Stimulated activated effector memory CD8-positive, alpha-beta T cell treated with anti-CD3 and anti-CD28 coated beads, Interleukin-12 subunit alpha, Interleukin-12 subunit beta, amount 100 ng/mL, for 72 hours (primary cell): ENCODE measurements at regions not wholly inside any gene's neighbourhood (a gene's known extent, or its start where the extent isn't known, plus 50 kb on each side); places are given as distances from the start of the nearest gene placed in this dataset.

Source experiments
- ATAC-seq: fragments of 150-1000 bp; cut with Tn5 transposase; 2 replicates; pipeline ENCODE4 v1.10.0; 2021
- DNase-seq, 2 donors: peaks; one replicate each; pipeline ENCODE4 v3.0.0; 2021 to 2022; ENCODE audit warnings: low spot score in 2 of 2
- H3K27ac Mint-ChIP-seq: one replicate; pipeline ENCODE4 v1.8.0; 2022; ENCODE audit warnings: mild to moderate bottlenecking, mixed read lengths
- H3K36me3 Mint-ChIP-seq: one replicate; pipeline ENCODE4 v1.8.0; 2022; ENCODE audit warnings: mild to moderate bottlenecking, mixed read lengths
- H3K4me1 Mint-ChIP-seq: one replicate; pipeline ENCODE4 v1.8.0; 2022; ENCODE audit warnings: mixed read lengths
- H3K4me3 Mint-ChIP-seq: one replicate; pipeline ENCODE4 v1.8.0; 2022; ENCODE audit warnings: mild to moderate bottlenecking, mixed read lengths
- H3K9me3 Mint-ChIP-seq: one replicate; pipeline ENCODE4 v1.8.0; 2022; ENCODE audit warnings: mixed read lengths

- DNase-seq, result no peak
- no peaks in the 10 kb centered on the region for H3K4me1 Mint-ChIP-seq
- no peak overlapping the region for H3K4me3 Mint-ChIP-seq
- H3K27ac Mint-ChIP-seq, result no peak overlapping the region
- H3K36me3 Mint-ChIP-seq, result no peaks in the 10 kb centered on the region
- H3K9me3 Mint-ChIP-seq, result no peaks in the 10 kb centered on the region
- no peak for ATAC-seq
Measured at GRCh38 chr4:165602621-165603020, 223.8 kb downstream of the CPE start.

DNA sequence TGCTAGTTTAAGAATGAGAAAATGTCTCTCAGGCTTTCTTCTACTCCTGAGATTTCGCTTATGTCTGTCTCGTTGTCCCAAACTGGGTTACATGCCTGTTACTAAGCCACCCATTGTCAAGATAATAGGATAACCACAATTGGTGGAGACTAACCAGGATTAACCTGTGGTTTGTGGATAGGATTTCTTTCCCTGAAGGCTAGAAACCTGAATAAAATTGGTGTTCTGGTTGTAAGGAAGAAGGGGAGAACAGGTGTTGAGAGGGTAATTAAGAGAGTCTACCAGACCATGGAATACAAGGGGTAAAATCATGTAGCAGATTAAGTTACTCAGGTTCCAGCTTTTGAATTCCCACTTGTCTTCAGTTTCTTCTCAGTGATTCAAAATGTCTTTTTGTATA lies 225.4 kb downstream of the CPE start:
- Mint-ChIP-seq H3K27ac (no peak overlapping the region), H3K9me3 (no peaks in the 10 kb centered on the region), H3K36me3 (no peaks in the 10 kb centered on the region), H3K4me1 (no peaks in the 10 kb centered on the region), H3K4me3 (no peak overlapping the region)
- ATAC-seq, result no peak
- DNase-seq, result no peak

- ATAC-seq (no peak), DNase-seq (no peak)
- Mint-ChIP-seq H3K4me1 (peaks cover under 1% of the 10 kb centered on the region), H3K9me3 (no peaks in the 10 kb centered on the region), H3K27ac (no peak overlapping the region), H3K36me3 (no peaks in the 10 kb centered on the region), H3K4me3 (no peak overlapping the region)
Measured at GRCh38 chr4:165605811-165606210, 227.0 kb downstream of the CPE start.

DNA sequence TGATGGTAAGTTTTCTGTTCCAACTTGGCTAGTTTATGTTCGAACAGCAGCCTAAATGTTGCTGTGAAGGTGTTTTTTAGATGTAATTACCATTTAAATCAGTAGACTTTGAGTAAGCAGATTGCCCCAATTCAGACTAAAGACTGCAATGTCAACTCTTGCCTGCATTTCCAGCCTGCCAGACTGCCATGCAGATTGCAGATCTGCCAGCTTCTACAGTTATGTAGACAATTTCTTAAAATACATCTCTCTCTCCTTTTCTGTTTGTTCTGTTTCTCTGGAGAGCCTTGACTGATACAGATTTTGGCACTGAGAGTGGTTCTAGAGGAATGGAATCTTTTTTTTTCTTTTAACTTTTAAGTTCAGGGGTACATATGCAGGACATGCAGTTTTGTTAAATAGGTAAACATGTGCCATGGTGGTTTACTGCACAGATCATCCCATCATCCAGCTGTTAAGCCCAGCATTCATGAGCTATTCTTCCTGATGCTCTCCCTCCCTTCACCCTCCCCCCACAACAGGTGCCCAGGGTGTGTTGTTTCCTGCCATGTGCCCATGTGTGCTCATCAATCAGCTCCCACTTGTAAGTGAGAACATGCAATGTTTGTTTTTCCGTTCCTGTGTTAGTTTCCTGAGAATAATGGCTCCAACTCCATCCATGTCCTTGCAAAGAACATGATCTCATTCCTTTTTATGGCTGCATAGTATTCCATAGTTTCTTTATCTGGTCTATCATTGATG lies 227.8 kb downstream of the CPE start:
- H3K27ac Mint-ChIP-seq, result no peak overlapping the region
- peaks cover 6% of the 10 kb centered on the region for H3K4me1 Mint-ChIP-seq
- H3K9me3 Mint-ChIP-seq, result peaks cover 3% of the 10 kb centered on the region
- H3K4me3 Mint-ChIP-seq, result no peak overlapping the region
- no peaks in the 10 kb centered on the region for H3K36me3 Mint-ChIP-seq
- ATAC-seq (no peak), DNase-seq (no peak)

DNA sequence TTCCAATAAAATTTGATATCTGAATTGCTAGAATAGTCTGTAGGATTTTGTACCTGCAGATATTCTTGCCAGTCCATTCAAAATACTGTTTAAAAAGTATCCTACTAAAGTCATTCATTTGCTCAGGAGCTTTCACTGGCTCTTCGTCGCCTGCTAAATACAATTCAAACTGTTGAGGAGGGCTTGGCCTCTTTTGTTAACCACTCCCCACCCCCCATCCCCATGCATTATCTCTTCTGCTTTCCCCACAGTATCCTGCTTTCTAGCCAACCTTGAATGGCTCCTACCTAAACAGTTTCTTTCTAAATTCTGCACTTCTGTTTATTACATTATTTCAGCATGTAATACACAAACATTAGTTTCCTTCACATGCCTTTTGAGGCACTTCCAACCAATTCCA lies 230.8 kb downstream of the CPE start:
- ATAC-seq (no peak), DNase-seq (no peak)
- Mint-ChIP-seq H3K36me3 (no peaks in the 10 kb centered on the region), H3K9me3 (peaks cover 3% of the 10 kb centered on the region), H3K4me3 (no peak overlapping the region), H3K4me1 (peaks cover 6% of the 10 kb centered on the region), H3K27ac (no peak overlapping the region)

GRCh38 chr4:165610679-165611437 lies 232.1 kb downstream of the CPE start:
- ATAC-seq (no peak), DNase-seq (no peak)
- peaks cover 6% of the 10 kb centered on the region for H3K4me1 Mint-ChIP-seq
- no peak overlapping the region for H3K27ac Mint-ChIP-seq
- H3K9me3 Mint-ChIP-seq, result peaks cover 3% of the 10 kb centered on the region
- H3K36me3 Mint-ChIP-seq, result no peaks in the 10 kb centered on the region
- no peak overlapping the region for H3K4me3 Mint-ChIP-seq

- H3K4me3 Mint-ChIP-seq, result no peak overlapping the region
- ATAC-seq (peak; percentile 55), DNase-seq (no peak)
- H3K36me3 Mint-ChIP-seq, result no peaks in the 10 kb centered on the region
- H3K4me1 Mint-ChIP-seq, result peaks cover 6% of the 10 kb centered on the region
- H3K27ac Mint-ChIP-seq, result no peak overlapping the region
- H3K9me3 Mint-ChIP-seq, result peaks cover 8% of the 10 kb centered on the region
Measured at GRCh38 chr4:165612936-165613335, 234.1 kb downstream of the CPE start.

GRCh38 chr4:165613581-165613980 lies 234.8 kb downstream of the CPE start:
- H3K4me3 Mint-ChIP-seq, result no peak overlapping the region
- no peak overlapping the region for H3K27ac Mint-ChIP-seq
- peaks cover 6% of the 10 kb centered on the region for H3K4me1 Mint-ChIP-seq
- ATAC-seq (no peak), DNase-seq (no peak)
- H3K36me3 Mint-ChIP-seq, result no peaks in the 10 kb centered on the region
- peaks cover 11% of the 10 kb centered on the region for H3K9me3 Mint-ChIP-seq

DNA sequence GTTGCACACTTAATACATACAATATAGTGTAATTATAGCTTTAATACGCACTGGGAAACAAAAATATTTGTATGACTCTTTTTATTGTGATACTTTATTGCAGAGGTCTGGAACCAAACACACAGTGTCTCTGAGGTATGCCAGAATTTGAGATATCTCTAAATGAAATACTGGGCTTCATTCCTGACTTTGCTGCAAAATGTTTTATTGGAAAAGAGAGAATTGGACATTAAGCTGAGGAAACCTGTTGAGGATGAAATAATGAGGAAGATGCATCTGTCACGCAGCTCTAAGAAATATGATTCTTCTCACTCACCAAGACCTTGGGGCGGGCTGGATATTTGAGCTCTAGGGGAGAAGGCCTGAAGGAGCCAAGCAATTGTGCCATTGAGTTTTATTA lies 242.1 kb downstream of the CPE start:
- DNase-seq, result no peak
- Mint-ChIP-seq H3K27ac (no peak overlapping the region), H3K4me3 (no peak overlapping the region), H3K9me3 (peaks cover 17% of the 10 kb centered on the region), H3K36me3 (no peaks in the 10 kb centered on the region), H3K4me1 (no peaks in the 10 kb centered on the region)
- no peak for ATAC-seq

DNA sequence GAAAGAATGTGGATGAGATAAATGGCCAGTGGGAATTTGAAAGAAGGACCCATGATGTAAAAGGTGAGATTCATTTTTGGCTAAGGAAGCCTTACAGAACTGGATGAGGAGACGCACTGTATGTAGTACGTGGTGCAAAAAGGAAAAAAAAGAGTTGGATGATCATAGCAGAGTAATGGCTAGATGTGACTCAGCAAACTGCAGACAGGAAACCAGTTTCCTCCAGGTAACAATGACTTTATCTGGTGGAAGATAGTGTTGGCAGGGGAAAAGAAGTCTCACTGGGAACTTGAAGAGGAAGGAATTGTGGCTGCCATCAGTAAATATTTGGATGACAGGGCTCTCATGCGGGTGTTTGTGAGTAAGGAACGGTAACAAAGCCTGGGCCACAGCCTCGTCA lies 243.2 kb downstream of the CPE start:
- Mint-ChIP-seq H3K36me3 (no peaks in the 10 kb centered on the region), H3K4me3 (no peak overlapping the region), H3K9me3 (peaks cover 13% of the 10 kb centered on the region), H3K27ac (no peak overlapping the region), H3K4me1 (no peaks in the 10 kb centered on the region)
- ATAC-seq (no peak), DNase-seq (no peak)

GRCh38 chr4:165625281-165625680 lies 246.5 kb downstream of the CPE start:
- peaks cover 7% of the 10 kb centered on the region for H3K9me3 Mint-ChIP-seq
- no peaks in the 10 kb centered on the region for H3K36me3 Mint-ChIP-seq
- H3K4me1 Mint-ChIP-seq, result no peaks in the 10 kb centered on the region
- no peak for DNase-seq
- ATAC-seq, result no peak
- H3K4me3 Mint-ChIP-seq, result no peak overlapping the region
- no peak overlapping the region for H3K27ac Mint-ChIP-seq

- ATAC-seq, result no peak
- Mint-ChIP-seq H3K36me3 (no peaks in the 10 kb centered on the region), H3K4me3 (no peak overlapping the region), H3K4me1 (no peaks in the 10 kb centered on the region), H3K9me3 (peaks cover 6% of the 10 kb centered on the region), H3K27ac (no peak overlapping the region)
- DNase-seq, result no peak
Measured at GRCh38 chr4:165626316-165626715, 246.7 kb upstream of the TLL1 start.

GRCh38 chr4:165627128-165627527 lies 245.9 kb upstream of the TLL1 start:
- Mint-ChIP-seq H3K4me1 (no peaks in the 10 kb centered on the region), H3K36me3 (no peaks in the 10 kb centered on the region), H3K4me3 (no peak overlapping the region), H3K27ac (no peak overlapping the region), H3K9me3 (peaks cover 1% of the 10 kb centered on the region)
- no peak for ATAC-seq
- DNase-seq, result no peak

DNA sequence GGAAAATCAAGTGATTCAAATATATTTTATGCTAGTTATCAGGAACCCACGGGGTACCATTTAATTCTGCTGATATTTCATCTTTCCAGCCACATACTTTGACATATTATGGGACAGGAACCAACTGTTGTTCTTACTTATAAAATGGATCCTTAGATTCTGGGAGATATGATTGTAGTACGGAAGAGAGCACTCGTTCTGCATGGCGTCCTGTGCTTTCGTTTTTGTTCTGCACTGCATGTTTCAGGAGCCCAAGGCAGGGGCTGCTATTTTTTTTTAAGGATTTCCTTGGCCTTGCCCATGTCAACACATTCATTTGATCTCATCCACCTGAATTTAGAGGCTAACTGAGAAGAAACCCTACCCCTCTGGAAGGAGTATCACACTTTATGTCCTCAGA lies 245.5 kb upstream of the TLL1 start:
- Mint-ChIP-seq H3K9me3 (no peaks in the 10 kb centered on the region), H3K27ac (no peak overlapping the region), H3K4me3 (no peak overlapping the region), H3K4me1 (no peaks in the 10 kb centered on the region), H3K36me3 (no peaks in the 10 kb centered on the region)
- ATAC-seq (no peak), DNase-seq (no peak)

GRCh38 chr4:165628572-165628971 lies 244.5 kb upstream of the TLL1 start:
- no peaks in the 10 kb centered on the region for H3K4me1 Mint-ChIP-seq
- no peak overlapping the region for H3K4me3 Mint-ChIP-seq
- no peaks in the 10 kb centered on the region for H3K9me3 Mint-ChIP-seq
- no peak overlapping the region for H3K27ac Mint-ChIP-seq
- DNase-seq, result no peak
- no peaks in the 10 kb centered on the region for H3K36me3 Mint-ChIP-seq
- no peak for ATAC-seq

DNA sequence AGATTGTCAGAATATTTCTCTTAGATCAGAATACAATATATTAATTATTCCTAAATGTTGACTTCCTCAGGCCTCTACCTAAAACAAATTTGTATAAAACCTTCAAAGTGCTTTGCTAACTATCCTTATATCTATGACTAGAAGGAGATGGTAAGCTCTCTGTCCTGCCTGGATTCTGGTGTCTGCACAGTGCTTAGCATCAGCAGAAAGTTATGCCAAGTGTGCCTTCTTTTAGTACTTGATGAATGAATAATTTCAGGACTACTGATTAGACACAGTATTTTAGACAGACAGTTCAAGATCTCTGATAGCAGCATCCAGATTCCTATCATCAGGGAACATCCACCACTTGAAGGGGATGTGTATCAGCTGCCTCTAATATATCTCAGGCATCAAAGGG lies 242.4 kb upstream of the TLL1 start:
- DNase-seq (no peak), ATAC-seq (no peak)
- no peak overlapping the region for H3K27ac Mint-ChIP-seq
- no peaks in the 10 kb centered on the region for H3K36me3 Mint-ChIP-seq
- no peaks in the 10 kb centered on the region for H3K9me3 Mint-ChIP-seq
- no peak overlapping the region for H3K4me3 Mint-ChIP-seq
- H3K4me1 Mint-ChIP-seq, result no peaks in the 10 kb centered on the region
